Ovary (tissue), 7 donors: ENCODE measurements at regions not wholly inside any gene's neighbourhood (a gene's known extent, or its start where the extent isn't known, plus 50 kb on each side); places are given as distances from the start of the nearest gene placed in this dataset.
"Not testable (repeated sequence)": the region's sequence is repeated elsewhere in the genome, so short reads cannot be mapped to it uniquely, and the experiment has no call there.

Source experiments
- DNase-seq, 5 donors: peaks; one replicate each; pipeline ENCODE4 v3.0.0-alpha.2; 2019 to 2020
- H3K27ac ChIP-seq, 2 donors: fragments of 200-600 bp; one replicate each; pipeline versions ENCODE4 v1.5.1 to v1.8.0; 2019 to 2022
- H3K27me3 ChIP-seq: fragments of 200-600 bp; one replicate; pipeline ENCODE4 v1.8.0; 2022
- H3K36me3 ChIP-seq: fragments of 200-600 bp; sonication (generic); one replicate; pipeline ENCODE4 v1.5.1; 2019
- H3K4me1 ChIP-seq: one replicate; pipeline ENCODE4 v1.8.1; 2013; ENCODE audit warnings: mild to moderate bottlenecking, moderate library complexity; ENCODE audit not compliant: insufficient read depth
- H3K4me3 ChIP-seq: fragments of 200-600 bp; sonication (generic); one replicate; pipeline ENCODE4 v1.5.1; 2017
- H3K9me3 ChIP-seq, 2 donors: fragments of 200-600 bp in 1 of 2; sonication (generic) in 1 of 2; one replicate each; pipeline versions ENCODE4 v1.5.1 to v1.8.1; 2013 to 2019; ENCODE audit warnings: mild to moderate bottlenecking in 1 of 2, moderate library complexity in 1 of 2
- EP300 ChIP-seq: sonication (generic); formaldehyde crosslinking; IDR thresholded peaks from one replicate; pipeline ENCODE4 v1.6.1; 2017; ENCODE audit warnings: antibody characterized with exemption
- POLR2A ChIP-seq: fragments of 450-650 bp; IDR thresholded peaks from one replicate; pipeline ENCODE4 v1.6.1; 2017; ENCODE audit warnings: antibody characterized with exemption, mild to moderate bottlenecking, moderate library complexity
- WGBS, 3 donors: extraction: QIAGEN DNeasy Blood & Tissue Kit in 1 of 3; methylation state at CpG; one replicate each; pipeline versions ENCODE4 v1.1.5 to v1.1.7; 2013 to 2017; 5-methylcytosine and 5-hydroxymethylcytosine counted together
- intact Hi-C, 4 donors: fragments of 100-400 bp; cut with DNase I; formaldehyde crosslinking; loops; one replicate each; pipeline versions ENCODE4 v1.11.0 to v1.15.1; 2022 to 2023
- TF ChIP-seq, protein P1 (sequence below), 3 donors: fragments of 450-650 bp in 2 of 3; fragments of 200-600 bp in 1 of 3; IDR thresholded peaks; one replicate each; pipeline versions ENCODE4 v1.5.1 to v1.8.0; 2016 to 2022; ENCODE audit warnings: antibody characterized with exemption in 3 of 3, mild to moderate bottlenecking in 1 of 3
- donor health status: DM: no; HTN: no; CAD: no; lungs with moderate emphysema.
- donor health status: DM: no; HTN: no; CAD: no.
- donor health status: Bipolar disorder and iron deficiency.
- donor health status: DM: no; HTN: no; CAD: no.
- donor health status: DM: yes; HTN: yes; CAD: no.

GRCh38 chr18:75977081-75977480 lies 518.0 kb downstream of the ZNF516 start:
- TF ChIP-seq, protein P1, sequence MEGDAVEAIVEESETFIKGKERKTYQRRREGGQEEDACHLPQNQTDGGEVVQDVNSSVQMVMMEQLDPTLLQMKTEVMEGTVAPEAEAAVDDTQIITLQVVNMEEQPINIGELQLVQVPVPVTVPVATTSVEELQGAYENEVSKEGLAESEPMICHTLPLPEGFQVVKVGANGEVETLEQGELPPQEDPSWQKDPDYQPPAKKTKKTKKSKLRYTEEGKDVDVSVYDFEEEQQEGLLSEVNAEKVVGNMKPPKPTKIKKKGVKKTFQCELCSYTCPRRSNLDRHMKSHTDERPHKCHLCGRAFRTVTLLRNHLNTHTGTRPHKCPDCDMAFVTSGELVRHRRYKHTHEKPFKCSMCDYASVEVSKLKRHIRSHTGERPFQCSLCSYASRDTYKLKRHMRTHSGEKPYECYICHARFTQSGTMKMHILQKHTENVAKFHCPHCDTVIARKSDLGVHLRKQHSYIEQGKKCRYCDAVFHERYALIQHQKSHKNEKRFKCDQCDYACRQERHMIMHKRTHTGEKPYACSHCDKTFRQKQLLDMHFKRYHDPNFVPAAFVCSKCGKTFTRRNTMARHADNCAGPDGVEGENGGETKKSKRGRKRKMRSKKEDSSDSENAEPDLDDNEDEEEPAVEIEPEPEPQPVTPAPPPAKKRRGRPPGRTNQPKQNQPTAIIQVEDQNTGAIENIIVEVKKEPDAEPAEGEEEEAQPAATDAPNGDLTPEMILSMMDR (IDR thresholded peaks at IDR 0.05), result no peak
- TF ChIP-seq POLR2A (no peak), EP300 (no peak)
- no peak overlapping the region for H3K4me3 ChIP-seq
- H3K27me3 ChIP-seq, result no peaks in the 10 kb centered on the region
- H3K36me3 ChIP-seq, result no peaks in the 10 kb centered on the region
- H3K27ac ChIP-seq, result no peak overlapping the region
- no peak for DNase-seq
- 82 to 88% (median 86%) methylated on average over 5 of the region's 5 CpGs for whole genome bisulfite sequencing, 3 donors
- no peaks in the 10 kb centered on the region for H3K4me1 ChIP-seq
- intact Hi-C loops, result no loop called here
- no peaks in the 10 kb centered on the region for H3K9me3 ChIP-seq

GRCh38 chr18:75970212-75970611 lies 524.8 kb downstream of the ZNF516 start:
- H3K27me3 ChIP-seq, result no peaks in the 10 kb centered on the region
- TF ChIP-seq EP300 (no peak), POLR2A (no peak)
- no peaks in the 10 kb centered on the region for H3K9me3 ChIP-seq
- intact Hi-C loops, result no loop called here
- WGBS, 3 donors, result 90 to 94% (median 91%) methylated on average over 13 of the region's 13 CpGs
- no peaks in the 10 kb centered on the region for H3K36me3 ChIP-seq
- no peak for DNase-seq
- H3K4me1 ChIP-seq, result no peaks in the 10 kb centered on the region
- H3K4me3 ChIP-seq, result no peak overlapping the region
- H3K27ac ChIP-seq, result no peak overlapping the region

DNA sequence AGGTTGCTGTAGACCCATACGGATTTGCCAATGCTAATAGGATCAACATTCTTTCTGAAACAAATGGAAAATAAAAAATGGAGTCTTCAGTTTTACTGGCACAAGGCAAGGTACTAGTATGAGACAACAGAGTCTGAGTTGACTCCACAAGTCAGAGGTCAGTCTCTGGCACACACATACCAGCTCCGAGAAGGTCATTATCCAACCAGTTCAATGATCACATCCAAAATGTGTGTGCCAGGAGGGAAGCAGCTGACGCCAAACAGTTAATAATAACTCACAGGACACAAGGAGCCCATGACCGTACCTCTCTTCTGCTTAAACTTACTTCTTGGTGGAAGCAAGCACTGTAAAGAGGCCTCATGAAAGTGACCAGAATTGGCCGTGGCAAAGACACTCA lies 528.6 kb downstream of the ZNF516 start:
- 90 to 93% (median 92%) methylated on average over 5 of the region's 5 CpGs for WGBS, 3 donors
- Histone ChIP-seq H3K9me3 (no peaks in the 10 kb centered on the region), H3K27ac (no peak overlapping the region), H3K4me3 (no peak overlapping the region), H3K4me1 (no peaks in the 10 kb centered on the region), H3K27me3 (no peaks in the 10 kb centered on the region), H3K36me3 (no peaks in the 10 kb centered on the region)
- TF ChIP-seq EP300 (no peak), POLR2A (no peak)
- TF ChIP-seq, protein P1 (IDR thresholded peaks at IDR 0.05), result no peak
- DNase-seq, result no peak
- intact Hi-C loops, result no loop called here

- 80 to 90% (median 89%) methylated on average over 7 of the region's 7 CpGs for WGBS, 3 donors
- Histone ChIP-seq H3K27ac (no peak overlapping the region), H3K9me3 (no peaks in the 10 kb centered on the region), H3K36me3 (no peaks in the 10 kb centered on the region), H3K4me1 (no peaks in the 10 kb centered on the region), H3K4me3 (no peak overlapping the region), H3K27me3 (no peaks in the 10 kb centered on the region)
- no peak for DNase-seq
- TF ChIP-seq, protein P1 (IDR thresholded peaks at IDR 0.05), result no peak
- no peak for TF ChIP-seq EP300
- no peak for TF ChIP-seq POLR2A
- intact Hi-C loops, result no loop called here
Measured at GRCh38 chr18:75962036-75962572, 532.9 kb downstream of the ZNF516 start.

GRCh38 chr18:75960356-75960755 lies 532.9 kb upstream of the SMIM21 start:
- H3K36me3 ChIP-seq, intact Hi-C loops, H3K4me1 ChIP-seq, H3K27ac ChIP-seq, H3K9me3 ChIP-seq, H3K27me3 ChIP-seq, DNase-seq, H3K4me3 ChIP-seq: not testable (repeated sequence)
- WGBS, 3 donors, result 65 to 94% (median 89%) methylated on average over 4 of the region's 4 CpGs
